T-cell (primary cell): ENCODE measurements at regions not wholly inside any gene's neighbourhood (a gene's known extent, or its start where the extent isn't known, plus 50 kb on each side); places are given as distances from the start of the nearest gene placed in this dataset.

Experiments
- ATAC-seq, 4 experiments: fragments of 200-7000 bp in 3 of 4; fragments of 150-1000 bp in 1 of 4; cut with Tn5 transposase; replicated peaks in 1 of 4; 1 replicate in 3 of 4; 2 replicates in 1 of 4; pipeline ENCODE4 v1.10.0; 2021; ENCODE audit warnings: moderate library complexity in 3 of 4, mild to moderate bottlenecking in 2 of 4, moderate number of reproducible peaks in 1 of 4
- CTCF ChIA-PET, 2 donors: fragments of 300-600 bp; sonication (Branson Sonifier 250); formaldehyde crosslinking; loops; one replicate each; lab custom pipeline; 2022; ENCODE audit warnings: antibody characterized with exemption in 2 of 2; lab: Charles Lee
- POLR2A ChIA-PET, 2 donors: fragments of 300-600 bp; sonication (Branson Sonifier 250); formaldehyde crosslinking; loops; one replicate each; lab custom pipeline; 2022; ENCODE audit warnings: antibody characterized with exemption in 2 of 2; lab: Charles Lee
- DNase-seq, 35 experiments: peaks; one replicate each; pipeline versions ENCODE4 v3.0.0 to v3.0.0-alpha.2; 2013 to 2023
- H3K27ac ChIP-seq: one replicate; pipeline ENCODE4 v1.5.1; 2013; ENCODE audit warnings: low read length
- H3K27me3 ChIP-seq, 2 experiments: replicated peaks in 1 of 2; 1 replicate in 1 of 2; 2 replicates in 1 of 2; pipeline versions ENCODE4 v1.6.1 to v1.7.0; 2013; ENCODE audit warnings: low read length in 1 of 2, mixed read lengths in 1 of 2; ENCODE audit not compliant: control insufficient read depth in 2 of 2, insufficient read depth in 2 of 2; ENCODE audit errors: extremely low read depth in 1 of 2
- H3K36me3 ChIP-seq, 2 donors: 1 replicate in 1 of 2; 2 replicates in 1 of 2; pipeline versions ENCODE4 v1.6.1 to v1.7.0; 2013; ENCODE audit warnings: low read length in 1 of 2; ENCODE audit not compliant: control insufficient read depth in 2 of 2, insufficient read depth in 1 of 2; ENCODE audit errors: extremely low read depth in 1 of 2
- H3K4me1 ChIP-seq, 2 experiments: 1 replicate in 1 of 2; 2 replicates in 1 of 2; pipeline versions ENCODE4 v1.6.1 to v1.7.0; 2013; ENCODE audit warnings: low read length in 2 of 2, mixed read lengths in 1 of 2; ENCODE audit not compliant: insufficient read depth in 2 of 2, control insufficient read depth in 1 of 2; ENCODE audit errors: extremely low read depth in 1 of 2
- H3K4me3 ChIP-seq, 2 donors: 1 replicate in 1 of 2; 2 replicates in 1 of 2; pipeline versions ENCODE4 v1.5.1 to v1.7.0; 2013; ENCODE audit warnings: mild to moderate bottlenecking in 2 of 2, low read length in 1 of 2, moderate library complexity in 1 of 2; ENCODE audit not compliant: control insufficient read depth in 1 of 2; ENCODE audit errors: extremely low read depth in 1 of 2
- H3K9me3 ChIP-seq: 2 replicates; pipeline ENCODE4 v1.7.0; 2013
- H3K27ac Mint-ChIP-seq, 2 donors: one replicate each; pipeline ENCODE4 v1.8.0; 2020 to 2021; ENCODE audit warnings: mild to moderate bottlenecking in 2 of 2, mixed read lengths in 2 of 2
- H3K27me3 Mint-ChIP-seq, 2 donors: one replicate each; pipeline ENCODE4 v1.8.0; 2021 to 2022; ENCODE audit warnings: mixed read lengths in 2 of 2
- H3K36me3 Mint-ChIP-seq: one replicate; pipeline ENCODE4 v1.8.0; 2021; ENCODE audit warnings: mixed read lengths
- H3K4me1 Mint-ChIP-seq, 3 donors: one replicate each; pipeline ENCODE4 v1.8.0; 2020 to 2022; ENCODE audit warnings: mixed read lengths in 3 of 3, mild to moderate bottlenecking in 1 of 3
- H3K4me3 Mint-ChIP-seq, 3 donors: one replicate each; pipeline ENCODE4 v1.8.0; 2020 to 2022; ENCODE audit warnings: mild to moderate bottlenecking in 3 of 3, mixed read lengths in 3 of 3, moderate library complexity in 3 of 3
- H3K9me3 Mint-ChIP-seq, 3 donors: one replicate each; pipeline ENCODE4 v1.8.0; 2020 to 2022; ENCODE audit warnings: mixed read lengths in 3 of 3
- WGBS: methylation state at CpG from one replicate; pipeline ENCODE4 v1.1.5; 2013; ENCODE audit warnings: missing lambda C conversion rate; ENCODE audit not compliant: insufficient coverage; 5-methylcytosine and 5-hydroxymethylcytosine counted together

GRCh38 chr2:126825316-126825715, 73.4 kb upstream of the TEX51 start:
- WGBS = 60% methylated on average over 2 of the region's 2 CpGs

GRCh38 chr2:126826491-126826890, 72.2 kb upstream of the TEX51 start:
- no peaks in the 10 kb centered on the region for H3K4me1 ChIP-seq
- no peak for ATAC-seq
- H3K4me3 Mint-ChIP-seq = no peak overlapping the region
- H3K27ac ChIP-seq = no peak overlapping the region
- H3K36me3 ChIP-seq = no peaks in the 10 kb centered on the region
- H3K36me3 Mint-ChIP-seq = no peaks in the 10 kb centered on the region
- no peaks in the 10 kb centered on the region for H3K9me3 Mint-ChIP-seq
- no peak overlapping the region for H3K4me3 ChIP-seq
- H3K9me3 ChIP-seq = no peaks in the 10 kb centered on the region
- DNase-seq = no peak
- H3K27me3 ChIP-seq = peaks cover 0 to 17% of the 10 kb centered on the region in 2 experiments
- no peaks in the 10 kb centered on the region for H3K4me1 Mint-ChIP-seq
- no peak overlapping the region for H3K27ac Mint-ChIP-seq
- WGBS = 63% methylated on average over 1 of the region's 1 CpG
- H3K27me3 Mint-ChIP-seq = peaks cover 4 to 15% of the 10 kb centered on the region in 2 donors
- ChIA-PET CTCF (no interaction called here), POLR2A (no interaction called here)

More at GRCh38 chr2:126825316-126825715, 73.4 kb upstream of the TEX51 start:
- DNase-seq (no peak), ATAC-seq (no peak)
- Mint-ChIP-seq H3K36me3 (no peaks in the 10 kb centered on the region), H3K4me1 (no peaks in the 10 kb centered on the region), H3K4me3 (no peak overlapping the region), H3K27me3 (peaks cover 16 to 26% of the 10 kb centered on the region in 2 donors), H3K27ac (no peak overlapping the region), H3K9me3 (no peaks in the 10 kb centered on the region)
- Histone ChIP-seq H3K4me3 (no peak overlapping the region), H3K27me3 (peaks cover 0 to 15% of the 10 kb centered on the region in 2 experiments), H3K9me3 (no peaks in the 10 kb centered on the region), H3K4me1 (no peaks in the 10 kb centered on the region), H3K27ac (no peak overlapping the region), H3K36me3 (no peaks in the 10 kb centered on the region)
- ChIA-PET POLR2A (no interaction called here), CTCF (no interaction called here)

GRCh38 chr2:126827371-126827770, 71.3 kb upstream of the TEX51 start:
- no peaks in the 10 kb centered on the region for H3K36me3 ChIP-seq
- Mint-ChIP-seq H3K27ac (no peak overlapping the region), H3K27me3 (peaks cover 3 to 11% of the 10 kb centered on the region in 2 donors), H3K36me3 (no peaks in the 10 kb centered on the region), H3K4me3 (no peak overlapping the region), H3K4me1 (no peaks in the 10 kb centered on the region), H3K9me3 (no peaks in the 10 kb centered on the region)
- H3K4me3 ChIP-seq = no peak overlapping the region
- H3K4me1 ChIP-seq = no peaks in the 10 kb centered on the region
- no peaks in the 10 kb centered on the region for H3K9me3 ChIP-seq
- no peak overlapping the region for H3K27ac ChIP-seq
- WGBS = 85% methylated on average over 8 of the region's 8 CpGs
- POLR2A ChIA-PET = no interaction called here
- no peak for DNase-seq
- peaks cover 0 to 17% of the 10 kb centered on the region in 2 experiments for H3K27me3 ChIP-seq
- CTCF ChIA-PET = no interaction called here
- no peak for ATAC-seq

- 86% methylated on average over 1 of the region's 4 CpGs for WGBS
Observed at GRCh38 chr2:126828051-126828450, 70.6 kb upstream of the TEX51 start.

GRCh38 chr2:126828491-126828890, 70.2 kb upstream of the TEX51 start:
- Mint-ChIP-seq H3K27me3 (peaks cover 3 to 4% of the 10 kb centered on the region in 2 donors), H3K9me3 (no peaks in the 10 kb centered on the region), H3K4me1 (no peaks in the 10 kb centered on the region), H3K27ac (no peak overlapping the region), H3K36me3 (no peaks in the 10 kb centered on the region), H3K4me3 (no peak overlapping the region)
- WGBS = no CpG with 5 or more reads among the region's 4 CpGs
- Histone ChIP-seq H3K9me3 (no peaks in the 10 kb centered on the region), H3K4me3 (no peak overlapping the region), H3K27me3 (peaks cover 0 to 14% of the 10 kb centered on the region in 2 experiments), H3K27ac (no peak overlapping the region), H3K36me3 (no peaks in the 10 kb centered on the region), H3K4me1 (no peaks in the 10 kb centered on the region)
- ChIA-PET POLR2A (no interaction called here), CTCF (no interaction called here)
- DNase-seq (no peak), ATAC-seq (no peak)

More at GRCh38 chr2:126828051-126828450, 70.6 kb upstream of the TEX51 start:
- no peaks in the 10 kb centered on the region for H3K9me3 ChIP-seq
- ATAC-seq (no peak), DNase-seq (no peak)
- H3K36me3 ChIP-seq = no peaks in the 10 kb centered on the region
- H3K4me1 ChIP-seq = no peaks in the 10 kb centered on the region
- Mint-ChIP-seq H3K4me3 (no peak overlapping the region), H3K9me3 (no peaks in the 10 kb centered on the region), H3K27me3 (peaks cover 3 to 8% of the 10 kb centered on the region in 2 donors), H3K36me3 (no peaks in the 10 kb centered on the region), H3K4me1 (no peaks in the 10 kb centered on the region), H3K27ac (no peak overlapping the region)
- no peak overlapping the region for H3K4me3 ChIP-seq
- ChIA-PET POLR2A (no interaction called here), CTCF (no interaction called here)
- H3K27ac ChIP-seq = no peak overlapping the region
- H3K27me3 ChIP-seq = peaks cover 0 to 15% of the 10 kb centered on the region in 2 experiments

- CTCF ChIA-PET = no interaction called here
- ATAC-seq = no peak
- Mint-ChIP-seq H3K4me3 (no peak overlapping the region), H3K27ac (no peak overlapping the region), H3K4me1 (no peaks in the 10 kb centered on the region), H3K9me3 (no peaks in the 10 kb centered on the region), H3K27me3 (peaks cover 3 to 4% of the 10 kb centered on the region in 2 donors), H3K36me3 (no peaks in the 10 kb centered on the region)
- WGBS = 84% methylated on average over 8 of the region's 14 CpGs
- Histone ChIP-seq H3K9me3 (no peaks in the 10 kb centered on the region), H3K27me3 (peaks cover 0 to 13% of the 10 kb centered on the region in 2 experiments), H3K4me1 (no peaks in the 10 kb centered on the region), H3K4me3 (no peak overlapping the region), H3K27ac (no peak overlapping the region), H3K36me3 (no peaks in the 10 kb centered on the region)
- POLR2A ChIA-PET = no interaction called here
- DNase-seq = no peak
Observed at GRCh38 chr2:126831234-126832005, 67.3 kb upstream of the TEX51 start.
